ENCODE measurements at regions not wholly inside any gene's neighbourhood (a gene's known extent, or its start where the extent isn't known, plus 50 kb on each side); places are given as distances from the start of the nearest gene placed in this dataset.

- no peak for TF ChIP-seq EZH2 (IDR thresholded peaks at IDR 0.05; ENCODE audit: low read length)
- TF ChIP-seq, protein P1, sequence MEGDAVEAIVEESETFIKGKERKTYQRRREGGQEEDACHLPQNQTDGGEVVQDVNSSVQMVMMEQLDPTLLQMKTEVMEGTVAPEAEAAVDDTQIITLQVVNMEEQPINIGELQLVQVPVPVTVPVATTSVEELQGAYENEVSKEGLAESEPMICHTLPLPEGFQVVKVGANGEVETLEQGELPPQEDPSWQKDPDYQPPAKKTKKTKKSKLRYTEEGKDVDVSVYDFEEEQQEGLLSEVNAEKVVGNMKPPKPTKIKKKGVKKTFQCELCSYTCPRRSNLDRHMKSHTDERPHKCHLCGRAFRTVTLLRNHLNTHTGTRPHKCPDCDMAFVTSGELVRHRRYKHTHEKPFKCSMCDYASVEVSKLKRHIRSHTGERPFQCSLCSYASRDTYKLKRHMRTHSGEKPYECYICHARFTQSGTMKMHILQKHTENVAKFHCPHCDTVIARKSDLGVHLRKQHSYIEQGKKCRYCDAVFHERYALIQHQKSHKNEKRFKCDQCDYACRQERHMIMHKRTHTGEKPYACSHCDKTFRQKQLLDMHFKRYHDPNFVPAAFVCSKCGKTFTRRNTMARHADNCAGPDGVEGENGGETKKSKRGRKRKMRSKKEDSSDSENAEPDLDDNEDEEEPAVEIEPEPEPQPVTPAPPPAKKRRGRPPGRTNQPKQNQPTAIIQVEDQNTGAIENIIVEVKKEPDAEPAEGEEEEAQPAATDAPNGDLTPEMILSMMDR (optimal IDR thresholded peaks at IDR 0.05 in 1 of 3, IDR thresholded peaks at IDR 0.05 in 1 of 3, conservative IDR thresholded peaks at IDR 0.05 in 1 of 3; ENCODE audit: extremely low read depth in 1 of 3, insufficient read depth in 2 of 3, low read length in 3 of 3): no peak
- no peak overlapping the region for H3K27ac ChIP-seq (ENCODE audit: control insufficient read depth, insufficient read depth, low read length)
- FAIRE-seq: no peak
Observed at GRCh38 chr1:234938924-234939323, 189.7 kb downstream of the TOMM20 start.

DNA sequence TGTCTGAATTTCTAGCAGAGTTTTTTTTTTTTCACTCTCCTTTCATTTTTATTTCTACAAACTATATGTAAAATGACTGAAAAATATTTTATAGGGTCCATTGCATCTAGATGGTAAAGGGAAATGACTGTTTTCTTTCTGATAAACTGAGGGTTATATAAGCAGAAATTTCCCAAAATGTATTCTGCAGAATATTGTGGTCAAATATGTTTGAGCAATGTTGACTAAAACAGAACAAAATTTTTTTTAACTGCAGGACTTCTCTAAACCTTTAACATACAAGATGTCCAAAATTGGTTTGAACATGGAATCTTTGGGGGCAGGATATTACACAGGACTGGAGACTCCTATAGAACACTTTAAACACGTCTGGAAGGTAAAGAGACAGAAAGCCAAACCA is 190.5 kb downstream of the TOMM20 start:
- no peaks in the 10 kb centered on the region for H3K79me2 ChIP-seq (ENCODE audit: control insufficient read depth, insufficient read depth, low read length)
- no peaks in the 10 kb centered on the region for H3K36me3 ChIP-seq (ENCODE audit: control insufficient read depth in 2 of 2, extremely low read depth in 1 of 2, insufficient read depth in 2 of 2, low read length in 2 of 2)
- no peak overlapping the region for H3K9ac ChIP-seq (ENCODE audit: control insufficient read depth, extremely low read depth, insufficient read depth, low read length)
- H3K4me1 ChIP-seq (ENCODE audit: control insufficient read depth, extremely low read depth, insufficient read depth, low read length): peaks cover 5% of the 10 kb centered on the region
- no peaks in the 10 kb centered on the region for H4K20me1 ChIP-seq (ENCODE audit: control insufficient read depth, extremely low read depth, insufficient read depth, low read length)
- no peak for FAIRE-seq
- H3K9me1 ChIP-seq (ENCODE audit: control insufficient read depth, extremely low read depth, insufficient read depth, low read length): no peaks in the 10 kb centered on the region
- dilution Hi-C loops (cut with MboI; ENCODE audit: extremely low pct_ligation_motif_present, low sequenced_read_pairs): no loop called here
- H3K4me3 ChIP-seq (ENCODE audit: control insufficient read depth in 2 of 3, extremely low read depth in 1 of 3, insufficient read depth in 2 of 3, low read depth in 1 of 3, low read length in 3 of 3): no peak overlapping the region
- no peaks in the 10 kb centered on the region for H3K9me3 ChIP-seq (ENCODE audit: control insufficient read depth, low read depth, low read length)
- DNase-seq (ENCODE audit: low read depth, low spot score): no peak
- no peak overlapping the region for H3K27ac ChIP-seq (ENCODE audit: control insufficient read depth, insufficient read depth, low read length)
- H2AFZ ChIP-seq (ENCODE audit: control insufficient read depth, low read length): no peak overlapping the region
- H3K4me2 ChIP-seq (ENCODE audit: control insufficient read depth, extremely low read depth, insufficient read depth, low read depth, low read length): no peak overlapping the region
- TF ChIP-seq, protein P1 (optimal IDR thresholded peaks at IDR 0.05 in 1 of 3, IDR thresholded peaks at IDR 0.05 in 1 of 3, conservative IDR thresholded peaks at IDR 0.05 in 1 of 3; ENCODE audit: extremely low read depth in 1 of 3, insufficient read depth in 2 of 3, low read length in 3 of 3): no peak
- no peak for TF ChIP-seq EZH2 (IDR thresholded peaks at IDR 0.05; ENCODE audit: low read length)
- peaks cover 3% of the 10 kb centered on the region for H3K27me3 ChIP-seq (ENCODE audit: control insufficient read depth, extremely low read depth, insufficient read depth, low read length)

More at GRCh38 chr1:234938924-234939323, 189.7 kb downstream of the TOMM20 start:
- Histone ChIP-seq H3K9me1 (ENCODE audit: control insufficient read depth, extremely low read depth, insufficient read depth, low read length) (no peaks in the 10 kb centered on the region), H4K20me1 (ENCODE audit: control insufficient read depth, extremely low read depth, insufficient read depth, low read length) (no peaks in the 10 kb centered on the region), H3K4me2 (ENCODE audit: control insufficient read depth, extremely low read depth, insufficient read depth, low read depth, low read length) (no peak overlapping the region), H3K4me3 (ENCODE audit: control insufficient read depth in 2 of 3, extremely low read depth in 1 of 3, insufficient read depth in 2 of 3, low read depth in 1 of 3, low read length in 3 of 3) (no peak overlapping the region), H2AFZ (ENCODE audit: control insufficient read depth, low read length) (no peak overlapping the region), H3K4me1 (ENCODE audit: control insufficient read depth, extremely low read depth, insufficient read depth, low read length) (no peaks in the 10 kb centered on the region), H3K27me3 (ENCODE audit: control insufficient read depth, extremely low read depth, insufficient read depth, low read length) (peaks cover 3% of the 10 kb centered on the region), H3K79me2 (ENCODE audit: control insufficient read depth, insufficient read depth, low read length) (no peaks in the 10 kb centered on the region), H3K9ac (ENCODE audit: control insufficient read depth, extremely low read depth, insufficient read depth, low read length) (no peak overlapping the region), H3K9me3 (ENCODE audit: control insufficient read depth, low read depth, low read length) (no peaks in the 10 kb centered on the region), H3K36me3 (ENCODE audit: control insufficient read depth in 2 of 2, extremely low read depth in 1 of 2, insufficient read depth in 2 of 2, low read length in 2 of 2) (no peaks in the 10 kb centered on the region)
- dilution Hi-C loops (cut with MboI; ENCODE audit: extremely low pct_ligation_motif_present, low sequenced_read_pairs): no loop called here
- no peak for DNase-seq (ENCODE audit: low read depth, low spot score)
